ENCODE measurements at regions not wholly inside any gene's neighbourhood (a gene's known extent, or its start where the extent isn't known, plus 50 kb on each side); places are given as distances from the start of the nearest gene placed in this dataset.
"Not testable (repeated sequence)": the region's sequence is repeated elsewhere in the genome, so short reads cannot be mapped to it uniquely, and the experiment has no call there.

GRCh38 chr12:131624756-131625501 lies 86.0 kb upstream of the SFSWAP start:
- not testable (repeated sequence) for DNase-seq

GRCh38 chr12:131625966-131626722 lies 84.7 kb upstream of the SFSWAP start:
- peak in 1 of 4 experiments; percentile 12 for DNase-seq

DNA sequence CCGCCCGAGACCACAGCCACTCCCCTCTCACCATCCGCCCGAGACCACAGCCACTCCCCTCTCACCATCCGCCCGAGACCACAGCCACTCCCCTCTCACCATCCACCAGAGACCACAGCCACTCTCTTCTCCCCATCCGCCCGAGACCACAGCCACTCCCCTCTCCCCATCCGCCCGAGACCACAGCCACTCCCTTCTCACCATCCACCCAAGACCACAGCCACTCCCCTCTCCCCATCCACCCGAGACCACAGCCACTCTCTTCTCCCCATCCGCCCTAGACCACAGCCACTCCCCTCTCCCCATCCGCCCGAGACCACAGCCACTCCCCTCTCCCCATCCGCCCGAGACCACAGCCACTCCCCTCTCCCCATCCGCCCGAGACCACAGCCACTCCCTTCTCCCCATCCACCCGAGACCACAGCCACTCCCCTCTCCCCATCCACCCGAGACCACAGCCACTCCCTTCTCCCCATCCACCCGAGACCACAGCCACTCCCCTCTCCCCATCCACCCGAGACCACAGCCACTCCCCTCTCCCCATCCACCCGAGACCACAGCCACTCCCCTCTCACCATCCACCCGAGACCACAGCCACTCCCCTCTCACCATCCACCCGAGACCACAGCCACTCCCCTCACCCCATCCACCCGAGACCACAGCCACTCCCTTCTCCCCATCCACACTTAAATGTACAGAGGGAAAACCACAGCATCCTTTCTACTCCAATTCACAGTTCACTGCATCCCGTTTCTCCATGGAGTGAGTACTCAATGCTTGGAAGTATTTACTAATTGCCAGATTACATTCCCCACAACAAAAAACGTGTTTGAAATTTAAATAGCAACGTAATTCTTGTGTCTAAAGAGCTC lies 83.5 kb upstream of the SFSWAP start:
- DNase-seq, result peak in 2 of 4 experiments; percentile 53 to 66

DNA sequence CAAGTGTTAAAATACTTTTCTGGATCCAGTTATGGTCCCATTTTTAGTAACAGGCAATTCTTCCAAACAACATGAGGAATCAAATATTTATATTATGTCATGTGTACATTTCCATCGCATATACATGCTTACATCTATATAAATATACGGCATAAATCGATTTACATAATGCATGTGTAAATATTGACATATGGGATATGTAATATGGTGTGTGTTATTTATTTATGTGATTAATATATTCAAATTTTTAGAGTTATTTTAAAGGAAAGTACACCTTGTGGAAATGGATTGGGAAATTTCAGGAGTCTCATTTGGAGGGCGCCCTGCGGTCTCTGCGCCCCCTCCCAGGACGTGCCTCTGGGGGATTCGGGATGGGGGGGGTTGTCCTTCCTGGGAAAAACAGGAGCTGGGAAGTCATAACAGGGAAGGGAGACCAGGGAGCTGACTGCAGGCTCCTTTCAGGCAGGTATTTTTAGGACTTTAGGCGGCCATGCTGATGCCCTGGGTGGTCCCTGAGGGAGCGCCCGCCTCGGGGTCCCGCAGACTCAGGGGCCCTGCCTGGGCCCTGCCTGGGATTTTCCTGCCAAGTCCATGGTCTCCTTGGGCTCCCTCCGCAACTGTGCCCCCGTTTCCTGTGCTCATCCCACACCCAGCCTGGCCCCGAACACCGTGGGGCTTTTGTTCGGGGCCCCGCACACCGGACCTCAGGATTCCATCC lies 82.7 kb upstream of the SFSWAP start:
- no peak for DNase-seq

- DNase-seq, result no peak
Measured at GRCh38 chr12:131628766-131629448, 82.0 kb upstream of the SFSWAP start.

DNA sequence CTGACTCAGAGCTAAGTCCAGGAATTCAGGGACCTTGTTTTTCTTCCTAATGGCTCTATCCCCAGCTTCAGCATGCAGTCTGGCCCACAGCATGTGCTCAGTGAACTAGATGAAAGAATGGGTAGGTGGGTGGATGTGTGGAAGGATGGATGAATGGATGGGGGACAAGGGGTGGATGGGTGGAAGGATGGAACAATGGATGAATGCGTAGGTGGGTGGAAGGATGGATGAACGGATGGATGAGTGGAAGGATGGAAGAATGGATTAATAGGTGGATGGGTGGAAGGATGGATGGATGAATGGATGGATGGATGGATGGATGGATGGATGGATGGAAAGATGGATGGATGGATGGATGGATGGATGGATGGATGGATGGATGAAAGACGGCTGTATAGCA lies 79.7 kb upstream of the SFSWAP start:
- no peak for DNase-seq

DNA sequence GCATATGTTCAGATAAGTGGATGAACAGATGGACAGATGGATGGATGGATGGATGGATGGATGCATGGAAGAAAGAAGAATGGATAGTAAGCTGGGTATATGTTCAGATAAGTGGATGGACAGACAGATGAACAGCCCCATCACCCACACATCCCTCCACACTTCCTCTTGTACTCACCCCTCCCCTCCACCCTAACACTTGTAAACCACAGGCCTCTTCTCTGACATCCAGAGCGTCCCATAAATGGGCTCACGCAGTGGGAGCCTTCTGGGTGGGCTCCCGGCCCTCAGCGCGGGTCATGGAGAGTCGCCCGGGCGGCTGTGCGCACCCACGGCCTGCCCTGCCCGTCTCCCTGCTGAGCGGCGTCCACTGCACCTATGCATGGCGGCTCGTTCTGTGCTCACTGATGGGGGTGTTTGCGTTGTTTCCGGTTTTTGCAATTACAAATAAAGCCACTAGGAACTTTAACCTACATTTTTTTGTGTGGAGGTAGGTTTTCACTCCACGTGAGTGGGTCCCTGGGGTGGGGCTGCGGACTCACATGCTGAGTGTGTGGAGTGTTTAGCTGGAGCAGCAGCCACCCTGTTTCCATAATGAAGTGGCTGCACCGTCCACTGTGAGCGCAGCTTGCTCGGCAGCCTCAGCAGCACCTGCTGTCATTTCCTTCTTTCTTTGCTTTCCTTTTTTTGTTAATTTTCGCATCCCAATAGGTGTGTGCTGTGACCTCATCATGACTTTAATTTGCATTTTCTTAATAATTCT lies 78.8 kb upstream of the SFSWAP start:
- DNase-seq, result not testable (repeated sequence)

GRCh38 chr12:131632652-131633023 lies 78.3 kb upstream of the SFSWAP start:
- not testable (repeated sequence) for DNase-seq

DNA sequence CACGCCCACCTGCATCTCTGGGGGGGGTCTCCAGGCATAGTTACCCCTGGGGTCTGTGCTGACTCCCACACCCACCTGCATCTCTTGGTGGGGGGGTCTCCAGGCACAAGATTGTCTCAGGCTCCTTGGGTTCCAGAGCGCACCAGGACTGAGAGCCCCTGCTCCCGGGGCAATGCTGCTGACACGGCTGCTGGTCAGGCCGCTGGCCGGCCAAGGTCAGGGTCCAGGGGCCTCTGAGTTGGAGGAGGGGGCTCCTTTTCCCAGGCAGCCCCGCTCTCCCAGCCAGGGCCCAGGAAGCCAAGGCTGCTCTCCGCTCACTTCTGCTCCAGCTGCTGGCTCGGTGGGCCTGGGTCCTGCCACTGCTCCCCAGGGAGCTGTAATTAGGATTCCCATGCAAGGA lies 77.3 kb upstream of the SFSWAP start:
- not testable (repeated sequence) for DNase-seq

GRCh38 chr12:131634037-131634436 lies 76.9 kb upstream of the SFSWAP start:
- no peak for DNase-seq

- DNase-seq, result not testable (repeated sequence)
Measured at GRCh38 chr12:131635012-131635411, 75.9 kb upstream of the SFSWAP start.

DNA sequence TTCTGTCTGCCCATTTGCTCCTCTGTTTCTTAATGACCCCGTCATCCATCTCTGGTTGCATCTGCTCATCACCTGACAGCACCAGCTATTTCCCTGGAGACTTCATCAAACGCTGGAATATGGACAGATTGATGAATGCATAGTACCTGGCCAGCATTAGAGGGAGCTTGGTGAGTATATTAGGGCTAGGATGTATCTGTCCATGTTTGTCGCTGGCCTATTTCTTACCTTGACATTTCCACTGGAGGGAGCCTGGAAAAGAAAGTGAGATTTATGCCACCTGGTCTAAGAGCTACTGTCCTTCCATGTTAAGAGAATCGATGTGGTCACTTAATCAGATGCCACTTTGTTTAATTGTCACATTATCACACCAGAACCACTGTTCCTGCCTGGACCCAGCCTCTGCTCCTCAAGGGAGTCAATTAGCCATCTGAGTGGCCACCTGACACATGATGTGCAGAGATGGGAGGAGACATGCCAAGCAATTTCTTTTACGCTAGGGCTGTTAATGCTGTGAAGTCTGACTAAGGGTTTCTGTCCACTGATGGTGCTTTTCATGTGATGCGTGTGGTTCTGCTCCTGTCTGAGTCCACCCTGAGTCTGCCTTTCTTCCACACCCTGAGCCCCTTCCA lies 75.3 kb upstream of the SFSWAP start:
- no peak for DNase-seq

- no peak for DNase-seq
Measured at GRCh38 chr12:131636266-131636665, 74.6 kb upstream of the SFSWAP start.

- DNase-seq, result no peak
Measured at GRCh38 chr12:131636940-131637750, 73.7 kb upstream of the SFSWAP start.

DNA sequence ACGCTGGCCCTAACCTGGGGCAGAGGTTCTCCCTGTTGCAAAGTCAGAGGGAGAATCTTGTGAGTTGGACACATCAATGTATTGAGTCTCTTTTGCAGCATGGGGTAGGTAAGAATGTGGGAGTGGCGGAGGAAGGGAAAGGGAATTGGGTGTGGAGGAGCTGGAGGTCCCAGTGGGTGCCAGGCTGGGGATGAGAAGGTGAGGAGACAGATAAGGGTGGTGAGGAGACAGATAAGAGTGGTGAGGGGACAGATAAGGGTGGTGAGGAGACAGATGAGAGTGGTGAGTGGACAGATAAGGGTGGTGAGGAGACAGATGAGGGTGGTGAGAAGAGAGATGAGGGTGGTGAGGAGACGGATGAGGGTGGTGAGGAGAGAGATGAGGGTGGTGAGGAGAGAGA lies 72.9 kb upstream of the SFSWAP start:
- DNase-seq, result no peak

DNA sequence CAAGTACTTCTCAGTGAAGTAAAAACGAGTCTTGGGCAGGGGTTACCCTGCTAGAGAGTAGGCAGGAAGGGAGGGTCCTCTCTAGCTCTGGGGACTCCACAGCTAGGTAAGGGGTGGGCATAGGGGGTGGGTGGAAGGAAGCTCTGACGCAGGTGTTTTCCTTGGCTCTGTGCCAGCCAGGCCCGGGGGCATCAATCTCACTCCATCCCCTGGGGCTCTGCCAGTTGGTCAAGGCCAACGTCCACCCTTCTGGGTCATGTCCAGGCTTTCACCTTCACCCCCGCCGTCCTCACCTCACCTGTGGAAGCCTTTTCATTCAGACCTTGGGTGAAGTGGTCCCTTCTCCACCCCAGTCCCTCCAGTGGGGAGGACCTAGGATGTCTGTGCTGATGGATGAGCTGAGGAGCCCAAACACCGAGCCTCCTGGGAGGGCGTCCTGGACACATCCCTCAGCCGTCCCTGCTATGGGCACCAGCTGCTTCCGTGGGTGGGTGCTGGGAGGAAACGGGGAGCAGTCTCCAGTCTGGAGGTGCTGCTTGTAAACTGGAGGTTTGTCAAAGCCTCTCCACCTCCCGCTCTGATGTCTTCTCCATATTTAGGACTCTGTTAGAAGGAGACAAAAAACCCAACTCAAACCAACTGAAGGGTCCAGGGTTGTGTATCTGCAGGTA lies 71.5 kb upstream of the SFSWAP start:
- DNase-seq, result no peak

- no peak for DNase-seq
Measured at GRCh38 chr12:131640525-131640924, 70.4 kb upstream of the SFSWAP start.

- DNase-seq, result no peak
Measured at GRCh38 chr12:131641315-131641714, 69.6 kb upstream of the SFSWAP start.

DNA sequence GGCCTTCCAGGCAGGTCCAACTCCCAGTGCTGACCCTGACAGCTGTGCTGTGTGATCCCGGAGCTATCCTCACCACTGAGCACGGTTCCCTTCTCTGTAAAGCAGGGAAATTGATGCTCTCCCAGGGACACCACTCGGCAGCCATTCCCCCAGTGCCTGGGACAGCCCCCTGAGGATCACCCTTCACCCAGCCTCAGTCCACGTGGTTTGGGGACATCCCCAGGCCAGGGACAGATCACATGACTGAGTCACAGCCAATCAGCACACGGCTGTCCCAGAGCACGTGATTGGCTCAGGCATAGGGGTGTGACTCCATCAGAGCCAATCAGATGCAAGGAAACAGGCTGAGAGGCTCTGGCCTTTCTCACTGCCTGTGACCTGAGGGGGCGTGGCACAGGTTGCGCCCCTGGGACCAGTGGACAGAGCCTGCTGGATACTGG lies 68.8 kb upstream of the SFSWAP start:
- no peak for DNase-seq

Measured in activated naive CD4-positive, alpha-beta T cell (primary cell).